ENCODE measurements at regions not wholly inside any gene's neighbourhood (a gene's known extent, or its start where the extent isn't known, plus 50 kb on each side); places are given as distances from the start of the nearest gene placed in this dataset.

- DNase-seq = no peak
Measured at GRCh38 chr2:16140771-16141640, 200.7 kb downstream of the MYCN start.

DNA sequence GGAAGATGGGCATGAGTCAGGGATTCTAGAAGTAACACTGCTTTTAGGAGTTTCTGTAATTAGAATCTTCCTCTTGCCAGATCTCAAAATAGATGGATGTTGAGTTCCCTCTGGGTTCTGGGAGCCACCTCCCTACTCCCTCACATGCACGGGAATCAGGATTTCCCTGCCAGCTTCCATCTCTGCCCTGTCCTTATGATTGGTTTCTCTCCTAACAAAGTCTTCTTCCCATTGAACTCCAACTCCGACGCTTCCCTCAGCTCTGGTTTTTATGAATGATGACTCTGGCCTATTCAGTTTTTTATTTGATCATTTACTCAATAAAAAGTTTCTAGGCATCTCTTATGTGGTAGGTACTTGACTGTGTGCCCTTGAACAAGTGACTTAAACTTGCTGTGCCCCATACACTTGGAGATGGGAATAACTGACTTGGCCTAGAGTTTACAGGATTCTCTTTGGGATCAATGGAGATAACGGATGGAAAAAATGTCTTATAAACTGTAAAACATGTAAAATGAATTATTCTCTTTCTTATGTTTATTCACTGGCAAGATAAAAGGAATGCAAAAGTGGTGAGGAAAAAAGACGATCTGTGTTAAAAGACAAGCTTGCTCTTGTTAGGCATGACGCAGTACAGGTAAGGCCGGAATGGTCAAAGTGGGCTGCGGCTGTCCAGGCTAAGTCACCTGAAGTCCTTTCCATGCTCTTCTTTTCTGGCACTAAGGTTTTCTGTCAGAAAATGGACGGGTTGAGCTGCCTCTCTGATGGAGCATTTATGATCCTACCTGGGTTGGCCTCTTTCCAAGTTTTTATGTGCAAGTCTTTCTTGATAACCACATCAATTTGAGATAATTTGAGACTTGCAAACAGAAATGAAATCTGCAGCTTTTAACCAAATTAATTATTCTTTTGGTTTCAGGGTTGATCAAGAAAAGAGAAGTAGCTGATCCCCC is 199.6 kb downstream of the MYCN start:
- no peak for DNase-seq

DNA sequence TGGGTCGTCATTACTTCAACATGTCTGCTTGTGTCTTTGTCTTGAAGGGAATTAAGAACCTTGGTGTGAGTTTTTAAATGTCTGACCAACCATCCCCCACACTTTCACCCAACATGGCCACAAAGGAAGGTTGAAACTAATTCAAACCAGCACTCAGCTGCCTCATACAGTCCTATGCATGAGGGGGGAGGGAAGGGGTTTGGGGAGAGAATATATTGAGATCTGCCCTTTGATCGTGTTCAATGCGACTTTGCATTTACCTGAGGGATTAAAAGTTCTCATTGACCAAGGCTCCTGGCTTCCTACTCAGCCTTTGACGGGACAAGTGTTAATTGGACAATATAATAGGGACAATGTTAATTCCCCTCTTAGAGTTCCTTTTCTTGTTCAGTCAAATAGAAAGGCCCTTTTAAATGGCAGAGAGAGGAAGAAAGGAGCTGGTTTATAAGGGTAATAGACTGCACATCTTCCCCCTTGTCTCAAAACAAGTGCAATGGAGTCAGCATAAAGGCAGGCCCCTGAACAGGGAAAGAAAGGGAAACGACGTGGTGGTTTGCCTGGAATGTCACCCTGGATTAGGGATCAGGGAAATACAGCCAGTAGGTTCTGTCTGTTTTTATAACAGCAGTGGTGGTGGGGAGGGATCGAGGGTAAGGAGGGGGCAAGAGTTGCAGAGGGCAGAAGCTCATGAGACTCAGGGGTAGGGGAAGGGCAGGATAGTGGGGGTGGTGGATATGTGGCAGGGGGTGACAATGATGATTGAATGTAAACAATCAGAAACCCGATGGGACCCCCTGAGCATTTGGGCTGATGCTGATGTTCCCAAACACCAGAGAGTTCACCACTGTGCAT is 198.7 kb downstream of the MYCN start:
- DNase-seq = no peak

DNA sequence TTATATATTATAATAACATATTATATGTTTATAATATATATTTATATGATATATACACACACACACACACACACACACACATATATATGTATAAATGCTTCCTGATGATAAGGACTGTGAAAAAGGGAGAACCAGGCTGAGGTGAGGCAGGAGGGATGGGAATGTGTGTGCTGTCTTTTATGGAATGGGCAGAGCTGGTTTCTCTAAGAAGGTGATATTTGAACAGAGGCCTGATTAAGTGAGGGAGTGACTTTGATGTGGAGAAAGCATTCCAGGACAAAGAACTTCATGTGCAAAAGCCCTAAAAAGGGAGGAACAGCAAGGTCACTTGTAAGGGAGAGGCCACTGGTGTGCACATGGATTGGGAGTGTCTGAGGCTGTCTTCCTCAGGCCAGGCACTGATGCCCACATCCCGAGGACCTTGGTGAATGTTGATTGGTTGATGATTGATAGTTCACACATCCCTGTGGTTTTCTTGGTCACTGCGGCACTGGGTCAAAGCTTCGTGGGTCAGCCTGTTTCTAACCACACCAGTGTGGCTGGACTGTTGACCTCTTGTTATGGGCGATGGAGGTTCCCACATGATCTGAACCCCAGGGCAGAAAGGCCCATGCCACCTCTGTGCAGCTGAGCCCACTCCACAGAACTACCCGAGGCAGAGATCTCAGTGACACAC is 196.9 kb downstream of the MYCN start:
- DNase-seq = no peak

DNA sequence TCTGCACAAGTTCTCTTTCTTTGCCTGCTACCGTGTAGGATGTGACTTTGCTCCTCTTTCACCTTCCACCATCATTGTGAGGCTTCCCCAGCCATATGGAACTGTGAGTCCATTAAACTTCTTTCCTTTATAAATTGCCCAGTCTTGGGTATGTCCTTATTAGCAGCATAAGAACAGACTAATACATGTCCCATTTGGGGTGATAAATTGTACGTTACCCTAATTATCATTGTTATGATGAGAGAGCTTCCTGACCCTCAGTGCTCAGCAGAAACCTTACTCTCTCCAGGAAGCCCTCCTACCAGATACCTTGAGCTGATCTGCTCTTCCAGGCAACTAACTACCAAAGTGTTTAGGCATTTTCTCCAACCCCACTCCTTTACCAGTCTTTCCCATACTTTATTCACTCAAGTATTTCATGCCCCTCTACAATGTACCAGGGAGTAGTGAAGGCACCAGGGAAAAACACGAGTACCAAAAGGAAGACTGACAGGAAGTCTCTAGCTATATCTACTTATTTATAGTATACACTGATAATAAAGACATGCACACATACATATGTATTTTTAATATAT is 196.2 kb downstream of the MYCN start:
- DNase-seq = no peak

DNA sequence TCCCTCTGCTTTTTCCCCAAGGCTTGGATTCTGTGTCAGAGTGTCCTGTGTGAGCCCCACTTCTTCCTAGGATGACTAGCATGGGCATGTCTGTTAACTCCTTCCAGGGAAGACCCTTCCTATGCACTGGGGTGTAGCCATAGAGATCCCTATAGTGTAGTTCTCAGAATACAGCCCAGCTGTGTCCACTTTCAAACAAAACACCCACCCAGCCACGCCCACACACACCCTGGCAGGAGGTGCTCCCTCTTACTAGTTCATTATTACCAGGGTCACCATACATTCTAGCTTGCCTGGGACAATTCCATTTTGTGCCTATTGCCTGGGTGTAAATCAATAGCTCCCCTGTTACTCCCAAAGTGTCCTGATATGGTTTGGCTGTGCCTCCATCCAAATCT is 195.6 kb downstream of the MYCN start:
- no peak for DNase-seq

- DNase-seq = no peak
Measured at GRCh38 chr2:16135196-16135912, 195.0 kb downstream of the MYCN start.

DNA sequence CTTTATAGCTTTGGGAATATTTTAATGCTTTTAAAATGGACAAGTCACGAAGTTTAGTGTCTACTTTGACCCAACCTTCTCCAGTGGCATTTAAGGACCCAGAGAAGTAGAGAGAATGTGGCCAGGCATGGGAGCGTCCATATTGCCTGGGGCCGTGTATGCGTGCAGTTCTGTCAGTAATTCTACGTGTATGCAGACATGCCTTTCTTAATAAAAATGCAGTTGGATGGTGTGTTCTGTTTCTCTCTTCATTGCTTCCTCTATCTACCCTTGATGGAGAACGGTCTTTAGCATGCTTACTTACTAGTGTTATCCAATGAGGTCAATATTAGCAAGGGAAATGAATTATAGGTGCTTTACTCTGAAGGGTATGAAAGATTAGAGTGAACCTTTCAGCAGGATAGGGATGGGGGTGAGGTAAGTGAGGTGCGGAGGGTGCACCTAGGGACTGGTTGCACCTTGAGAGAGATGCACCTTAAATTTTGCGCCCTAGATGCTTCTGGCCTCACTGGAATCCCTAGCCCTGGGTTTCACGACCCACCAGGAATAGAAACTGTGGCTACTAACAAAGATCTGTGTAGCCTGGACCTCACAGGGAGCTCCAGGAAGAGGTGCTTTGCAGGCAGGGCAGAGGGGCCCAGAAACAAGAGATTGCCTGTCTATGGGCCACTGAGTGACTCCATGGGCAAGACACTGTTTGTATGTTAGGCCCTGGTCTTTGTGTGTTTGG is 194.3 kb downstream of the MYCN start:
- no peak for DNase-seq

DNA sequence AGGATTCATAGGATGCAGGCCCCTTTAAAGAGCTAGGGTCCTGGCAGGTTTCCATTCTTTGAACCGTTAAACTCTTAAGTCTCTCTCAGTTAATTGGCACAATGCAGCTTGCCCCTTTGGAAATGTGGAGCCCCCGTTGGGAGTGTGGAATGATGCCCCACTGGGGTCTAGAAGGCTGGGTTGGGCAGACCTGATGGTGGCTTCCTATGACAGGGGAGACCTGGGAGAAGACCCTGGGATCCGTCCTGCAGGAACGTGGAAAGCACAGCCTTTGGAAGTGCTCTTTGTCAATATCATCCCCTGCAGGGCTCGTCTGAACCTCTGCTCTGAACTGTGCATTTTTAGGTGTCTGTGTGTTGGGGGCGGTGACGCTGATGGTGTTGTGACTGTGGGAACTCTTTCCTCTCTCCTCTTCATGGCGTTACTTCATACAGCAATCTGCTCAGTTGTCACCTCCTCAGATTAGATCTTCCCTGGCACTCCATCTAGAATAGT is 190.6 kb downstream of the MYCN start:
- no peak for DNase-seq

DNA sequence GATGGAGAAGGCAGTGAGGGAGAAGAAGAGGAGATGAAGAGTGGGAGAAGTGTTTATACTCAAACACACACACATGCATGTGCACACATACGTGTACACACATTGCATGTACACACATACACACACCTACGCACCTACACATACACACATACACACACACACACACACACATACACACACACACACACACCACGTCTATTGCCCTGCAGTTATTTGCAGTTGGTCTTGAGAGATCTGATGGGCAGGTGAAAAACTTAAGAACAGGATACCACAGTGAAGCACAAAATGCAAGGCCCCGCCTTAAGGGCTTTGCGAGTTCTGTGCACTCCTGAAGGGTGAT is 190.2 kb downstream of the MYCN start:
- DNase-seq = no peak

GRCh38 chr2:16129716-16130540 is 189.6 kb downstream of the MYCN start:
- no peak for DNase-seq

DNA sequence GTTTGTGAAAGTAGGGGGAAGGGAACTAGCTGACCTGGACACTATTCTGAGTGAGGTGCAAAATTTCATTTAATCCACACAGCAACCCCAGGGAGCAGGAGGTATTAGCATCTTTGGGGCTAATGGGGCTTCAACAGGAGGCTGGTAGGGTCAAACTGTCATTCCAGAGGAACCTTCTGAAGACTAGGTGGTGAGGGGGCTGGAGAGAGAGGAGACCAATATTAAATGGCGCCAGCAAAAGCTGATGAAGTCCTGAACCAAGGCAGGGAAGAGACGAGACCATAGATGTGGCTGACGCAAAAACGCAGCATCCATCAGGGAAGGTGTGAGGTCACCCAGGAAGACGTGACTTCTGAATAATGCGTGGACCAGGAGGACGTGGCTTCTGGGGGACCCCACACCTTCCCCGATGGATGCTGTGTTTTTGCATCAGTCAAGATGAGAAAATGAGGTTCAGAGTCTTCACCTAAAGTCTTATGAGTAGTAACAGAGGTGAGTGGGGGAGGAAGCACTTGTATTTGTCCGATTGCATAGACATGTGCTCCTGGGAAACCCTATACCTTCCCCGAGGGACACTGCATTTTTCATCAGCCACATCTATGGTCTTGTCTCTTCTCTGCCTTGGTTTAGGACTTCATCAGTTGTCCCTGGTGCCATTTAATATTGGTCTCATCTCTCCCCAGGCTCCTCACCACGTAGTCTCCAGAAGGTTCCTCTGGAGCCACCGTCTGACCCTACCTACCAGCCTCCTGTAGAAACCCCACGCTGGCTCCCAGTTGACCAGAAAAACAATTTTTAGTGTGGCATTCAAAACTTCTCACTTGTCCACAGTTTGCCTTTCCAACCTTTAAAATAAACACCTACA is 188.6 kb downstream of the MYCN start:
- no peak for DNase-seq

DNA sequence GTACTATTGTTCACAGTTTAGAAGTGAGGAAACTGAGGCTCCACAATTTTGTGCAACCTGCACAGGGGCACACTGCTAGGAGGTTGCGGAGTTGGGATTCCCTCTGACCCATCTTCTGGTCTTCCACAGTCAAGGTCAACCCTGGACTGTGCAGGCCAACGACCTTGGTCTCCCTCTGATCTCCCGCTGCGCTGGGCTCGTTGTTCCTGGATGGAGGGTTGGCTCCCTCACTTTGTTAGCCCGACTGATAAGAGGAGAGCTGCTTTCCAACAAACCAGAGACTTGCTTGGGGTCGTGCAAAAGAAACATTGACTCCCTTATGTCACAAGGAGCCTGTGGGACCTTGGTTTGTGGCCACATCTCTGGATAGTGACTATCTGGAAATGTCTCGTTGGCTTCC is 187.6 kb downstream of the MYCN start:
- no peak for DNase-seq

DNA sequence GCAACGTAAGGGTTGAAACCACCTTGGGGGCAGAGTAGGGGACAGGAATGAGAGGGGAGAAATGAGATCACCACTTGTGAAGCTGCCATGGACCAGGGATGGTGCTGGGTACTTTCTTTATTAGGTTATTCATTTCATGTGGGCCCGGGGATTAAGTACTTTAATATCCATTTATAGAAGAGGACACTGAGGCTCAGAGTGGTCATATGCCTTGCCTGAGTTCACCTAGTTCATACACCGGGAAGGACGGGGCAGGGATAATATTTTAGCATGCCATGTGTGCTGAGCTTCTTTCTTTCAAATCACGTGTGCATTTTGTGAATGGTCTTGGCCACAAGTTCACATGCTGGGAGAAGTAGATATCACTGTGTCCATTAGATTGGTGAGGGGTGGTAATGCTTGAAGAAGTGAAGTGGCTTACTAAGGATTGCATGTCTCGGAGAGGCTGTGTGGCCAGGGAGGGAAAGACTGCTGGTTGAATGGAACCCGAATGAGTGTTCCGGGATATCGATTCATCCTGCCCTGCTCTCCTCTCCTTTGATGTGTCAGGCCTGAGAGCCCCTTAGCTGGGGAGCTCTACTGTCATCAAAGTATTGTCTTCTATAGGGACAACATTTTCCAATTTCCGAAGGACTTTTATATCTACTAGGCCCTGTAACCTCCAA is 187.1 kb downstream of the MYCN start:
- no peak for DNase-seq

DNA sequence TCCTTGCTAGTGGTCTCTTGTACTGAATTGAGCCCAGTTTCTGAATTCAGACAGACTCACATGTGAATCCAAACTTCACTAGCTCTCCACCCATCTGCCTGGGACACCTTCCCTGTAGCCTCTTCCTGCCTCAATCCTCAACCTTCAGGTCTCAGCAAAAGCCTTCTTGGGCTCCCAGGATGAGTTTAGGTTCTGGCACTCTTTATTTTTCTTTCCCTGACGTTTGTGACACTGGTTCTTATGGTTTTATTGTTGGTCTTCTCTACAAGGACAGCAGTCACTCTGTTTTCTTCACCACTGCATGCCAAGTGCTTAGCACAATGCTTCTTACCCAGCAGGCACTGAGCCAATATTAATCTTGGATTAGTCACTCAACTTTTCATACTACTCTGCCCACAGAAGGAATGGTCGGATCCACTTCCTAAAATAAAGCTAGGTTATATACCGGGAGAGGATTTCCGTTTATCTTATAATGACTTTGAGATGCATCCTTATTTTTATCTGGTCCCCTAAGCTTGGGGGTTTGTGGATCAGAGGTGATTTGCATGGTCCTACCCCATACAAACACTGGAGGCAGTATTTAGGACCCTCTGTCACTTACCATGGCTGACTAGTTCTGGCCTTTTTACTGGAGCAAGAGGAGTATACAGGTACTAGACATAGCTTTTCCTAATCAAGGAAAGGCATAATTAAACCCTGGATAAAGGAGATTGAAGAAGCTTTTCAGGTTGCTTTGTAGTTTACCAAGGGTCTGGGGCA is 186.3 kb downstream of the MYCN start:
- no peak for DNase-seq

DNA sequence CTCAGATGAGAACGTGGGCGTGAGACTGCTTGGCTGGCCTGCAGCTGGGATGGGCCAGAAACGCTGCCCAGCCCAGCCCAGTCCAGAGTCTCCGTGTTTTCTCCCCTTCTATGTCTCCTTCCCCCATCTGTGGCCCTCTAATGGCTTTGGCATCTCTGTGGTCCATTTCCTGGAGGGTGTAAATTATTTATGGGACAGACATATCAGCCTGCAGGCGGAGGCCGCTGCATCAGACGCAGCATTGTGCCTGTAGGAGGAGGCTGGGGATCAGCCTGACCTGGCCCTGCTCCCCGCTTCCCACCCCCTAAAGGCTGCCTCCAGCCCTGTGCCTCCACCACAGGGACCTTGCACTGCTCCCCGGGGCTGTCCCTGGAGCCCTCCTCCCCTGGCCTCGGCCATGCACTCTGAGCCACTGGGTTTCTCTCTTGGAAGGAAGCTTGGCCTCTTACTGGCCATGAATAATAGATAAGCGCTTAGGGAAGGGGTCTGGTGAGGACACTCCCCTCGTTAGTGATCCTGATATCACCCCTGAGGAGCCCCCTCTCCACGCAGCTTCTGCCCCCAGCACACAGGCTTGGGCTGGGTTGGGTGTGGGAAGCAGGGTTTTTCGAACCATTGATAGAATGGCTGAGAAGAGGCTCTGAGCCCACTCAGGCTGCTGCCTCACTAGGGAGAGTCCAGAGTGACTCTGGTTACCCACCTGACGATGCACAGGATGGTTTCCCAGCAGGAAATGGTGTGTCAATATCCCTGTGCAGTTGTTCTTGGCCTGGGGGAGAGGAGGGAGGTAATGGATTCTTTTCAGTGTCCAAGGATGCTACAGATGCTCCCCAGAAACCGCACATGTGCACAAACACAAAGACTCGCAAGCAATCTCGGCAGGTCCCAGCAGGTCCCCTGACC is 185.5 kb downstream of the MYCN start:
- no peak for DNase-seq
